ENCODE measurements at regions not wholly inside any gene's neighbourhood (a gene's known extent, or its start where the extent isn't known, plus 50 kb on each side); places are given as distances from the start of the nearest gene placed in this dataset.

DNA sequence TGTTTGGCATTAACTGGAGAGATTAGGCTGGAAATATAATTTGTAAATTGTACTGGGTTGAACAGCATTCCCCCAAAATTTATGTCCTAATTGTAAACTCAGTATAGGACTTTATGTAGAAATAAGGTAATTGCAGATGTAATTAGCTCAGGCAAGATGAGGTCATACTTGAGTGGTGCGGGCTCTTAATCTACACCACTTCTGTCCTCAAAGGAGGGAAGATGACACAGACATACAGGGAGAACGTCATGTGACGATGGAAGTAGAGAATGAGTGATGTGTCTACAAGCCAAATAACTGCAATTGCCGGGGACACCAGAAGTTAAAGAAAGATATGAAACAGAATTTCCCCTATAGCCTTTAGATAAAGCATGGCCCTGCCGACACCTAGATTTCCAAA lies 1501.1 kb upstream of the PIK3C3 start:
- H3K27ac ChIP-seq (ENCODE audit: low read length) = no peak overlapping the region
- no peaks in the 10 kb centered on the region for H4K20me1 ChIP-seq (ENCODE audit: low read length)
- no peak overlapping the region for H3K9ac ChIP-seq (ENCODE audit: low read length)
- H3K27me3 ChIP-seq (ENCODE audit: low read length) = no peaks in the 10 kb centered on the region
- intact Hi-C loops (cut with micrococcal nuclease) = loop anchor here (10.0 kb wide), 1 partner anchor 941 kb away; no protein-coding TSS in a partner anchor
- CTCF ChIA-PET = no interaction called here
- H3F3A ChIP-seq (ENCODE audit: low read length, unreplicated experiment) = no peaks in the 10 kb centered on the region
- H3K36me3 ChIP-seq (ENCODE audit: low read depth, low read length) = no peaks in the 10 kb centered on the region
- no peak overlapping the region for H3K4me3 ChIP-seq (ENCODE audit: low read length)
- ATAC-seq (no peak), DNase-seq (no peak)
- H3K9me3 ChIP-seq (ENCODE audit: low read length) = no peaks in the 10 kb centered on the region
- no peak overlapping the region for H3K4me2 ChIP-seq (ENCODE audit: low read length)
- POLR2A ChIA-PET (ENCODE audit: unreplicated experiment) = no interaction called here
- no peaks in the 10 kb centered on the region for H3K9me2 ChIP-seq (replicated peaks; ENCODE audit: low read length)
- no peaks in the 10 kb centered on the region for H3K4me1 ChIP-seq (ENCODE audit: insufficient read depth, low read length)
- no peaks in the 10 kb centered on the region for H3K79me2 ChIP-seq (ENCODE audit: low read length)
- no peak overlapping the region for H2AFZ ChIP-seq (ENCODE audit: low read length)
- no TSS peak for BruUV-seq (replicated peaks)
- TF ChIP-seq, protein P1, sequence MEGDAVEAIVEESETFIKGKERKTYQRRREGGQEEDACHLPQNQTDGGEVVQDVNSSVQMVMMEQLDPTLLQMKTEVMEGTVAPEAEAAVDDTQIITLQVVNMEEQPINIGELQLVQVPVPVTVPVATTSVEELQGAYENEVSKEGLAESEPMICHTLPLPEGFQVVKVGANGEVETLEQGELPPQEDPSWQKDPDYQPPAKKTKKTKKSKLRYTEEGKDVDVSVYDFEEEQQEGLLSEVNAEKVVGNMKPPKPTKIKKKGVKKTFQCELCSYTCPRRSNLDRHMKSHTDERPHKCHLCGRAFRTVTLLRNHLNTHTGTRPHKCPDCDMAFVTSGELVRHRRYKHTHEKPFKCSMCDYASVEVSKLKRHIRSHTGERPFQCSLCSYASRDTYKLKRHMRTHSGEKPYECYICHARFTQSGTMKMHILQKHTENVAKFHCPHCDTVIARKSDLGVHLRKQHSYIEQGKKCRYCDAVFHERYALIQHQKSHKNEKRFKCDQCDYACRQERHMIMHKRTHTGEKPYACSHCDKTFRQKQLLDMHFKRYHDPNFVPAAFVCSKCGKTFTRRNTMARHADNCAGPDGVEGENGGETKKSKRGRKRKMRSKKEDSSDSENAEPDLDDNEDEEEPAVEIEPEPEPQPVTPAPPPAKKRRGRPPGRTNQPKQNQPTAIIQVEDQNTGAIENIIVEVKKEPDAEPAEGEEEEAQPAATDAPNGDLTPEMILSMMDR (conservative IDR thresholded peaks at IDR 0.05; ENCODE audit: low read depth, low read length) = no peak
- TF ChIP-seq EZH2 (IDR thresholded peaks at IDR 0.05; ENCODE audit: low read length, unreplicated experiment) (no peak), EZH2phosphoT487 (IDR thresholded peaks at IDR 0.05; ENCODE audit: borderline replicate concordance, low read length) (no peak)

- Histone ChIP-seq H4K20me1 (ENCODE audit: low read length) (no peaks in the 10 kb centered on the region), H3K4me2 (ENCODE audit: low read length) (no peak overlapping the region), H3K4me1 (ENCODE audit: insufficient read depth, low read length) (no peaks in the 10 kb centered on the region), H2AFZ (ENCODE audit: low read length) (no peak overlapping the region), H3K27me3 (ENCODE audit: low read length) (no peaks in the 10 kb centered on the region), H3F3A (ENCODE audit: low read length, unreplicated experiment) (no peaks in the 10 kb centered on the region), H3K27ac (ENCODE audit: low read length) (no peak overlapping the region), H3K79me2 (ENCODE audit: low read length) (no peaks in the 10 kb centered on the region), H3K9me3 (ENCODE audit: low read length) (no peaks in the 10 kb centered on the region), H3K9me2 (replicated peaks; ENCODE audit: low read length) (no peaks in the 10 kb centered on the region), H3K36me3 (ENCODE audit: low read depth, low read length) (no peaks in the 10 kb centered on the region), H3K4me3 (ENCODE audit: low read length) (no peak overlapping the region), H3K9ac (ENCODE audit: low read length) (no peak overlapping the region)
- CTCF ChIA-PET = no interaction called here
- DNase-seq (no peak), ATAC-seq (peak; percentile 54)
- BruUV-seq (replicated peaks) = no TSS peak
- intact Hi-C loops (cut with micrococcal nuclease) = loop anchor here (10.0 kb wide), 1 partner anchor 942 kb away; no protein-coding TSS in a partner anchor
- POLR2A ChIA-PET (ENCODE audit: unreplicated experiment) = no interaction called here
- no peak for TF ChIP-seq EZH2 (IDR thresholded peaks at IDR 0.05; ENCODE audit: low read length, unreplicated experiment)
- TF ChIP-seq EZH2phosphoT487 (IDR thresholded peaks at IDR 0.05; ENCODE audit: borderline replicate concordance, low read length) = no peak
- TF ChIP-seq, protein P1 (conservative IDR thresholded peaks at IDR 0.05; ENCODE audit: low read depth, low read length) = no peak
These were observed 1502.4 kb upstream of the PIK3C3 start for GRCh38 chr18:40452599-40452998.

DNA sequence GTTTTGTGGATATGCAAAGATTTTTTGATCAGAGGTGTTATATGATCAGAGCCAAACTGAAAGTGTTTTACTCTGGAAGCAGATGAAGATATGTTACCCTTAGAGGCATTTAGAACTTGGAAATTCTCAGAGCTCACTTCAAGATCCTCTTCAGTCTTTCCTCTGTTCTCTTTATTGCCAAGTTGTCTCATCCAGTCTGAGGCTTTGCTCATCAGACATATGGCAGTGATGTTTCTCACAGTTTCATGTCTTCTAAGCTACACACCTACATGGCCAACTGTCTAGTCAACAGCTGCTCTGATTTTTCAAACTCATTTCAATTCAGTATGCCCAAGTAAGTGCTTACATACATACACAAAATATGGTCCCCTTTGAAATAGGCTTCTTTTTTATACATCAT lies 1504.3 kb upstream of the PIK3C3 start:
- no peak overlapping the region for H2AFZ ChIP-seq (ENCODE audit: low read length)
- no peak overlapping the region for H3K27ac ChIP-seq (ENCODE audit: low read length)
- H3K79me2 ChIP-seq (ENCODE audit: low read length) = no peaks in the 10 kb centered on the region
- TF ChIP-seq, protein P1 (conservative IDR thresholded peaks at IDR 0.05; ENCODE audit: low read depth, low read length) = no peak
- TF ChIP-seq EZH2phosphoT487 (IDR thresholded peaks at IDR 0.05; ENCODE audit: borderline replicate concordance, low read length) = no peak
- TF ChIP-seq EZH2 (IDR thresholded peaks at IDR 0.05; ENCODE audit: low read length, unreplicated experiment) = no peak
- no peaks in the 10 kb centered on the region for H3F3A ChIP-seq (ENCODE audit: low read length, unreplicated experiment)
- H3K9me3 ChIP-seq (ENCODE audit: low read length) = no peaks in the 10 kb centered on the region
- H3K9ac ChIP-seq (ENCODE audit: low read length) = no peak overlapping the region
- ATAC-seq (no peak), DNase-seq (no peak)
- intact Hi-C loops (cut with micrococcal nuclease) = loop anchor here (10.0 kb wide), 1 partner anchor 944 kb away; no protein-coding TSS in a partner anchor
- H3K4me2 ChIP-seq (ENCODE audit: low read length) = no peak overlapping the region
- no peaks in the 10 kb centered on the region for H3K27me3 ChIP-seq (ENCODE audit: low read length)
- BruUV-seq (replicated peaks) = no TSS peak
- H3K4me1 ChIP-seq (ENCODE audit: insufficient read depth, low read length) = no peaks in the 10 kb centered on the region
- no peaks in the 10 kb centered on the region for H3K9me2 ChIP-seq (replicated peaks; ENCODE audit: low read length)
- POLR2A ChIA-PET (ENCODE audit: unreplicated experiment) = no interaction called here
- no peaks in the 10 kb centered on the region for H3K36me3 ChIP-seq (ENCODE audit: low read depth, low read length)
- no peaks in the 10 kb centered on the region for H4K20me1 ChIP-seq (ENCODE audit: low read length)
- no peak overlapping the region for H3K4me3 ChIP-seq (ENCODE audit: low read length)
- CTCF ChIA-PET = no interaction called here
